ENCODE measurements at regions not wholly inside any gene's neighbourhood (a gene's known extent, or its start where the extent isn't known, plus 50 kb on each side); places are given as distances from the start of the nearest gene placed in this dataset.

DNA sequence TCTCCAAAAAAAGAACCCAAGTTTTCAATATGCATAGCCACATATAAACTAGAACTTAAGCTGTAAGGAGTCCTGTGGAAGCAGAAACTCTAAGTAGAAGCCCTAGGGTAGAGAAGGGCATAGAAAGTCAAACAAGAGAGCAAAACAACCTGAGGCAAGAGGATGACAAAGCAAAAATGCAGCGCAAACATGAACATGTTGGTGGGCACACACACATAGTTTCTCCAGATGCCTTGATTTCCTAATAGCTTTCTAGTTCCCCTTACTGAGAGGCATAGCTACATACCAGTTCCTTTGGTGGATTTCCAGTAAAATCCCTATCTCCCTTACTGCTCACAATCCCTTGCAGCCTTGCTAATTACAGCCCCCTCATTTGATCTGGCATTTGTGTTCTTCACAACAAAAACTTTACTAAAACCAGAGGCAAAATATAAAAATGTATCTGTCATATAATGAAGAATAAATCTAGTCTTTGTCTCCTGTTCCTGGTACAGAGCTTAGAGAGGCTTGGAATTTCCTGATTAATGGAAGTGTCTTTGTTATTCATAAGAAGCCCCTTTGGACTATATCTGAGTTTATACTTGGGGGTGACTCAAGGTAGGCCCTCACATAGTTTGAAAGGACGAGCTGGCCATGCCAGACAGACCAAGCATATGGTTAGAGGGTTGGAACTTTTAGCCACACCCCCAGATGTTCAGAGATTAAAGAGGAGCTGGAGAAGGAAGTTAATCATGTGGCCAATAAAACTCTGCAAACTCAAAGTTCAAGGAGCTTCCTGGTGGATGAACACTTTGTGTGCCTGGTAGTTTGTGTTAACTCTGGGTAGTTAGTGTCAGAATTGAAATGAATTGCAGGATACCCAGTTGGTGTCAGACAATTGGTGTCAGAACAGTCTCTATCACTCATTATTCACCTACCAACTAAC lies 52.7 kb upstream of the ZCCHC13 start:
- no peak overlapping the region for H2AK5ac ChIP-seq (ENCODE audit: low read depth, low read length)
- H3K9ac ChIP-seq (ENCODE audit: low read depth, low read length), result no peak overlapping the region
- no TSS peak for BruUV-seq (replicated peaks)
- peaks cover 8 to 30% of the 10 kb centered on the region in 2 experiments for H3K79me1 ChIP-seq (ENCODE audit: low read depth in 1 of 2, low read length in 2 of 2)
- TF ChIP-seq, protein P1, sequence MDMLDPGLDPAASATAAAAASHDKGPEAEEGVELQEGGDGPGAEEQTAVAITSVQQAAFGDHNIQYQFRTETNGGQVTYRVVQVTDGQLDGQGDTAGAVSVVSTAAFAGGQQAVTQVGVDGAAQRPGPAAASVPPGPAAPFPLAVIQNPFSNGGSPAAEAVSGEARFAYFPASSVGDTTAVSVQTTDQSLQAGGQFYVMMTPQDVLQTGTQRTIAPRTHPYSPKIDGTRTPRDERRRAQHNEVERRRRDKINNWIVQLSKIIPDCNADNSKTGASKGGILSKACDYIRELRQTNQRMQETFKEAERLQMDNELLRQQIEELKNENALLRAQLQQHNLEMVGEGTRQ (IDR thresholded peaks at IDR 0.05; ENCODE audit: low read depth, low read length), result no peak
- TF ChIP-seq, protein P2, sequence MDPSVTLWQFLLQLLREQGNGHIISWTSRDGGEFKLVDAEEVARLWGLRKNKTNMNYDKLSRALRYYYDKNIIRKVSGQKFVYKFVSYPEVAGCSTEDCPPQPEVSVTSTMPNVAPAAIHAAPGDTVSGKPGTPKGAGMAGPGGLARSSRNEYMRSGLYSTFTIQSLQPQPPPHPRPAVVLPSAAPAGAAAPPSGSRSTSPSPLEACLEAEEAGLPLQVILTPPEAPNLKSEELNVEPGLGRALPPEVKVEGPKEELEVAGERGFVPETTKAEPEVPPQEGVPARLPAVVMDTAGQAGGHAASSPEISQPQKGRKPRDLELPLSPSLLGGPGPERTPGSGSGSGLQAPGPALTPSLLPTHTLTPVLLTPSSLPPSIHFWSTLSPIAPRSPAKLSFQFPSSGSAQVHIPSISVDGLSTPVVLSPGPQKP (IDR thresholded peaks at IDR 0.05; ENCODE audit: borderline replicate concordance, low read depth, low read length), result no peak
- TF ChIP-seq CEBPB (IDR thresholded peaks at IDR 0.05; ENCODE audit: low read depth, low read length) (peak; percentile 44; the same call in 1 of the 2 replicates), NFE2L2 (IDR thresholded peaks at IDR 0.05; ENCODE audit: low read depth, low read length) (peak; percentile 87)
- H3K4me3 ChIP-seq (ENCODE audit: insufficient read depth, low read depth, low read length), result no peak overlapping the region
- H3K18ac ChIP-seq (ENCODE audit: low read depth, low read length), result peak overlapping the region; percentile 49
- peaks cover 12% of the 10 kb centered on the region for H3K4me1 ChIP-seq (ENCODE audit: control insufficient read depth, insufficient read depth, low read length)
- H4K20me1 ChIP-seq (ENCODE audit: insufficient read depth, low read length), result no peaks in the 10 kb centered on the region
- H3K27ac ChIP-seq (ENCODE audit: insufficient read depth, low read length), result peak overlapping the region; percentile 69; the same call in 1 of the 2 replicates
- peaks cover 7% of the 10 kb centered on the region; the same call in 1 of the 2 replicates for H3K9me1 ChIP-seq (ENCODE audit: insufficient read depth, low read length)
- H2BK20ac ChIP-seq (ENCODE audit: low read depth, low read length), result no peak overlapping the region
- dilution Hi-C loops (cut with HindIII; ENCODE audit: low sequenced_read_pairs, unreplicated experiment) (no loop called here), intact Hi-C loops (cut with micrococcal nuclease) (no loop called here), in situ Hi-C loops (cut with MboI; ENCODE audit: low sequenced_read_pairs) (no loop called here)
- ATAC-seq (ENCODE audit: low read depth), result peak; percentile 73
- no peak overlapping the region for H2AK9ac ChIP-seq (replicated peaks; ENCODE audit: low read depth, low read length, poor library complexity)
- no peak overlapping the region; the same call in 1 of the 2 replicates for H3K14ac ChIP-seq (replicated peaks; ENCODE audit: low read depth, low read length)
- H3K4ac ChIP-seq (ENCODE audit: low read depth, low read length), result peak overlapping the region; percentile 8
- no peak overlapping the region; the same call in 1 of the 2 replicates for H3K56ac ChIP-seq (ENCODE audit: extremely low read depth, insufficient read depth, low read length)
- no peak overlapping the region for H4K8ac ChIP-seq (ENCODE audit: low read depth in 2 of 2, low read length in 2 of 2)
- WGBS, 2 experiments (ENCODE audit: extremely low coverage in 2 of 2, insufficient read length in 1 of 2), result 75% methylated on average over 1 of the region's 2 CpGs; no CpG with 5 or more reads in 1 of the 2 experiments
- peaks cover 7% of the 10 kb centered on the region for H3K36me3 ChIP-seq (ENCODE audit: control insufficient read depth, insufficient read depth, low read length)
- peak overlapping the region; percentile 16; the same call in 1 of the 2 replicates for H2BK120ac ChIP-seq (ENCODE audit: low read depth, low read length)
- no peak overlapping the region for H3K4me2 ChIP-seq (ENCODE audit: low read depth, low read length)
- DNase-seq, result peak; percentile 68
- peak overlapping the region; percentile 15 for H4K5ac ChIP-seq (ENCODE audit: low read depth, low read length)
- no peaks in the 10 kb centered on the region for H3K9me3 ChIP-seq (ENCODE audit: control insufficient read depth, insufficient read depth, low read length)
- ChIA-PET POLR2A (ENCODE audit: unreplicated experiment) (no interaction called here), CTCF (no interaction called here)
- H2BK15ac ChIP-seq (ENCODE audit: low read depth, low read length), result no peak overlapping the region
- H4K91ac ChIP-seq (ENCODE audit: insufficient read depth, low read depth, low read length), result peak overlapping the region; percentile 58
- H3K27me3 ChIP-seq (ENCODE audit: control insufficient read depth, insufficient read depth, low read length), result no peaks in the 10 kb centered on the region; the same call in 1 of the 2 replicates
- H2BK5ac ChIP-seq (ENCODE audit: low read depth, low read length, poor library complexity, severe bottlenecking), result peak overlapping the region; percentile 62
- peak overlapping the region; percentile 45; the same call in 1 of the 2 replicates for H3K23ac ChIP-seq (ENCODE audit: low read depth, low read length)
- H2AFZ ChIP-seq (replicated peaks; ENCODE audit: low read length, poor library complexity), result no peak overlapping the region

All from IMR-90 (cell line).